Limb (tissue), 2 donors: ENCODE measurements at regions not wholly inside any gene's neighbourhood (a gene's known extent, or its start where the extent isn't known, plus 50 kb on each side); places are given as distances from the start of the nearest gene placed in this dataset.
"Not testable (repeated sequence)": the region's sequence is repeated elsewhere in the genome, so short reads cannot be mapped to it uniquely, and the experiment has no call there.

Experiments
- DNase-seq, 2 donors: peaks; one replicate each; pipeline ENCODE4 v3.0.0-alpha.2; 2016; ENCODE audit errors: extremely low spot score in 2 of 2

GRCh38 chr5:57716661-57717060 is 234.1 kb upstream of the ACTBL2 start:
- no peak for DNase-seq

GRCh38 chr5:57715296-57715695 is 232.7 kb upstream of the ACTBL2 start:
- DNase-seq, result no peak

GRCh38 chr5:57713535-57713934 is 230.9 kb upstream of the ACTBL2 start:
- DNase-seq, result not testable (repeated sequence)

GRCh38 chr5:57711946-57712345 is 229.3 kb upstream of the ACTBL2 start:
- DNase-seq, result no peak

- DNase-seq, result no peak
Observed at GRCh38 chr5:57711471-57711870, 228.9 kb upstream of the ACTBL2 start.

GRCh38 chr5:57710126-57710525 is 227.5 kb upstream of the ACTBL2 start:
- no peak for DNase-seq

- no peak for DNase-seq
Observed at GRCh38 chr5:57705769-57706168, 223.2 kb upstream of the ACTBL2 start.

GRCh38 chr5:57703721-57704120 is 221.1 kb upstream of the ACTBL2 start:
- no peak for DNase-seq

- DNase-seq, result no peak
Observed at GRCh38 chr5:57700484-57700883, 217.9 kb upstream of the ACTBL2 start.

- DNase-seq, result no peak
Observed at GRCh38 chr5:57700072-57700471, 217.5 kb upstream of the ACTBL2 start.

- no peak for DNase-seq
Observed at GRCh38 chr5:57698802-57699201, 216.2 kb upstream of the ACTBL2 start.

GRCh38 chr5:57698086-57698485 is 215.5 kb upstream of the ACTBL2 start:
- DNase-seq, result no peak

GRCh38 chr5:57696825-57697570 is 214.4 kb upstream of the ACTBL2 start:
- DNase-seq, result no peak

- DNase-seq, result no peak
Observed at GRCh38 chr5:57696389-57696769, 213.8 kb upstream of the ACTBL2 start.

GRCh38 chr5:57695706-57696388 is 213.2 kb upstream of the ACTBL2 start:
- DNase-seq, result no peak

GRCh38 chr5:57695179-57695578 is 212.6 kb upstream of the ACTBL2 start:
- DNase-seq, result no peak

- no peak for DNase-seq
Observed at GRCh38 chr5:57693488-57694305, 211.1 kb upstream of the ACTBL2 start.

GRCh38 chr5:57692582-57693487 is 210.2 kb upstream of the ACTBL2 start:
- no peak for DNase-seq

GRCh38 chr5:57690724-57691123 is 208.1 kb upstream of the ACTBL2 start:
- no peak for DNase-seq

GRCh38 chr5:57687596-57687995 is 205.0 kb upstream of the ACTBL2 start:
- DNase-seq, result peak in 1 of 2 donors; percentile 47
